NCI-H345 treated with DMSO at 0.1 percent for 48 hours (cell line): ENCODE measurements at regions not wholly inside any gene's neighbourhood (a gene's known extent, or its start where the extent isn't known, plus 50 kb on each side); places are given as distances from the start of the nearest gene placed in this dataset.
"Not testable (repeated sequence)": the region's sequence is repeated elsewhere in the genome, so short reads cannot be mapped to it uniquely, and the experiment has no call there.

Experiments
- DNase-seq: peaks from one replicate; lab custom pipeline; 2025; ENCODE audit not compliant: unreplicated experiment; lab: John Stamatoyannopoulos, UW

DNA sequence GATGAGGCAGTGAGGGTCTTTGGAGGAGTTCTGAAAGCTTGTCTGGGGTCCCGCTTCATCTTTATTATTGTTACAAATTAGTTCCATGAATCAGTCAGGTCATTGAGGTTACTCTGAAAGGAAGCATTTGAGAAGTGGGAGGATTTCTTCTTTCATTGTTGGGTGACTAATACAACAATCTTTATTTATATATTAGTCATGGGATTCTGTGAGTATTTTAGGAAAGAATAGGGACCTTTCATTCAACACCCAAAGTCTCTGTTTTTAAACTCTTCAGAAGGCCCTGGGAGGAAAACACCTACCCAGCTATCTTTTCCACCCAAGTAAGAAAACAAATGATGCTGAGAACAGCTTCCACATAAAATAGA lies 98.3 kb downstream of the SOD2 start:
- DNase-seq, result no peak

DNA sequence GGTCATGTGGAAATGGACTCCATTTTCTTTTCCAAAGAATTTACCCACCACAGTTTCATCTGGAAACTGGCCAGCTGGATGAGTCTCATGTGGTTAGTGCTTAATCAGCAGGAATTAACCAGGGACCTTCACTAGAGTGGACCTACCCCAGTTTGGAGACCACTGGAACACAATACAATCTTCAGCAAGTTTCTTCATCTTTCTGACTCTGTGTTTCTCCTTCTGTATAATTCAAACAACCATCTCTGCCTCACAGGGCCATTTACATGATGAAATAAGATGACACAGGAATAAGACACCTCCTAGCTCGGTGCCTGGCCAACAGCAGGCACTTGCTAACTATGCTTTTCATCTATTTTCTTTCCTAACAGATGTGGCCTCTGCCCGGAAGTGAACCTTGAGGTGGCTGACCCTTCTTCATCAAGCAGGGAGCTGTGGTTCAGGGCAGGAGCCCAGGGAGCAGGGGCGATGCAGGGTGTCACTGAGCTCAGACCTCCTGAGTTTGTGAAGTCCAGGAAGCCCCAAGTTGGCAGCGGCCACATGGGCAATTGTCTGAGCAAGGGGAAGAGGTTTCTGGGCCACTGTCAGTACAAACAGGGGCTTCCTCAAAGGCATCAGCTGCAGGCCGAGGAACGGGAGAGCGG lies 98.8 kb downstream of the SOD2 start:
- no peak for DNase-seq

GRCh38 chr6:159590835-159591234 lies 102.2 kb downstream of the SOD2 start:
- no peak for DNase-seq

DNA sequence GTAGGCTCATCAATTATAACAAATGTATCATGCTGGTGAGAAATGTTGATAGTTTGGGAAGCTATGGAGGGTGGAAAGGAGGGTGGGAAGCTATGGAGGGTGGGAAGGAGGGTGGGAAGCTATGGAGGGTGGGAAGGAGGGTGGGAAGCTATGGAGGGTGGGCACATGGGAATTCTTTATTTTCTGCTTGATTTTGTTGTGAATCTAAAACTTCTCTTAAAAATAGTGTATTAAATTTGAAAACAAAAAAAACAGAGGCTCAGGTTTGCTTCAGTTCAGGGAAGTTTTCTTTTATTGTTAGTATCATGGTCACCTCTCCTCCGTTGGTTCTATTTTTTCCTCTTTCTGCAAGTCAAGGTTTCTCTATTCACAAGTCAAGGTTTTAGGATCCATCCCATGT lies 106.4 kb downstream of the SOD2 start:
- no peak for DNase-seq

DNA sequence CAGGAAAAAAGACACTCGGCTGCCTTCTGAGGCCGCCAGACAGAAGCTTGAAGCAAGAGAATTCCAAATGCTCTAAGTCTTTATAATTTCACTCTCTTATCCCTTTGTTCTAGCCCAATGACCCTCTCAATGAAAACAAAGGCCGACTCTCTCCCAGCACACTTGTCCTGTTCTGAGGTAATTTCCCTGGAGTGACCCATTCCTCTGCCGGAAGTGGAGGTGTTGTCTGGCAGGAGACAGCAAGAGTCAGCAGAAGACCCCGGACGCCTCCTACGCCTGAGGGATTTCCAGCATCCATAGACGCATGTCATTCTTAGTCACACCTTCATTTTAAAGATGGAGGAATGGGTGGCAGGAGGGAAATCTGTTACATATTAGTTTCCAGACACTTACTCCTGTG lies 110.3 kb downstream of the SOD2 start:
- no peak for DNase-seq

GRCh38 chr6:159578629-159579028 lies 114.4 kb downstream of the SOD2 start:
- DNase-seq, result no peak

DNA sequence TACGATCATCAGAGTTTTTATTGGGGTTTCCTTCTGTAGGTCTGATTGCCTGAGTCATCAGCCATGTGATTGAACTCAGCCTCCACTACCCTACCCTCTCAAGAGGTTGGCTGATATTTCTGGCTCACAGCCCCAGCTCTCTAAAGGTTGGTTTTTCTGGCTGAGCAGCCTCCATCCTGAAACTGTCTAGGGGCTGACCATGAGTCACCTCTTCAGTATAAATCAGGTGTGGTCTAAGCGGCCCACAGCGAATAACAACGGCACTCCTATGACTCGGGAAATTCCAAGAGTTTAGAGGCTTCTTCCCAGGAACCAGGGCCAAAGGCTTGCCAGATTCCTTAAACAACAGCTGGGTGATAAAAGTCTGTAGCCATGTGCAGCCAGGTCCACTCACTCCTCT lies 115.5 kb downstream of the SOD2 start:
- DNase-seq, result no peak

- no peak for DNase-seq
Observed at GRCh38 chr6:159572439-159573110, 120.5 kb downstream of the SOD2 start.

GRCh38 chr6:159565181-159565710 lies 127.8 kb downstream of the SOD2 start:
- no peak for DNase-seq

GRCh38 chr6:159564456-159564855 lies 128.6 kb downstream of the SOD2 start:
- DNase-seq, result no peak

DNA sequence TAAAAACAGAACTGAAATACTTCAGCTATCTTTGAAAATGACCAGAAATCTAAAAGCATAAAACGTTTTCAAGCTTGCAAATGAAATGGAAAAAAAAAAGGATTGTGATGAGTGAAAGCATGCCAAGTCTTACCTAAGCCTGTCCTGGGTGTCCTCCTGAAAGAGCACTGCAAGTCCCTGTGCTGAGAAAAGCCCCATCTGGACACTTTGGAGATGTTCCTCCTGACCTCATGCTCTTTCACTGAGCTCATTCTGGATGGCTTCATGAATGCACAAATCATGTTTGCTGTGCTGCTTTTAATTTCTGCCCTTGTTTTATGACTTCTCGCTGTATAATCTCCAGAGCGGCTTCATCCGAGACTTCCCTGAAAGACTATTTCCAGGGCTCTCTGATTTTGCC lies 136.0 kb downstream of the SOD2 start:
- DNase-seq, result no peak

- DNase-seq, result no peak
Observed at GRCh38 chr6:159555082-159555875, 137.8 kb downstream of the SOD2 start.

- no peak for DNase-seq
Observed at GRCh38 chr6:159541296-159541695, 151.7 kb downstream of the SOD2 start.

- no peak for DNase-seq
Observed at GRCh38 chr6:159540883-159541282, 152.2 kb downstream of the SOD2 start.

DNA sequence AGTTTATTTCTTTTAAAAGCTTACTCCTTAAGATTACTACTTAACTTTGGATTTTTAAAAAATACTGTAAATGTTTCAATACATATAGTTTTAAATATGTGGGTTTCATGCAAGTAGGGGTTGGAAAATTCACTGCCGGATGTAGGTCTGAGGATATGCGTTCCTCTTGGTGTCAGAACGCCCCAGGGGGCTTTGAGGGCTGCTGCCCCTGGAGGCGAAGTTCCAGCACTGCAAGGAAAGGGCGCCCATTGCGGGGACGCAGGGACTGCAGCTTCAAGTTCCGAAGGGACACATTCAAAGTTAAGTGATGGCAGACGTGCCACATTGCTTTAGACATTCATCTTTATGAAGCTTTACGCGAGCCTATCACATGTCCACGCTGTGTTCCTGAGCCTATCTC lies 152.9 kb downstream of the SOD2 start:
- no peak for DNase-seq

DNA sequence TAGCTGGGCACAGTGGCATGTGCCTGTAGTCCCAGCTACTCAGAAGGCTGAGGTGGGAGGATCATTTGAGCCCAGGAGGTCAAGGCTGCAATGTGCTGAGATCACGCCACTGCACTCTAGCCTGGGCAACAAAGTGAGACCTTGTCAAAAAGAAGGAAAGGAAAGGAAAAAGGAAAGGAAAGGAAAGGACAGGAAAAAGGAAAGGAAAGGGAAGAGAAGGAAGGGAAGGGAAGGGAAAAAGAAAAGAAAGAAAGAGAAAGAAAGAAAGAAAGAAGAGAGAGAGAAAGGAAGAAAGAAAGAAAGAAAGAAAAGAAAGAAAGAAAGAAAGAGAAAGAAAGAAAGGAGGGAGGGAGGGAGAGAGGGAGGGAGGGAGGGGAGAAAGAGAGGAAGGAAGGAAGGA lies 155.0 kb downstream of the SOD2 start:
- DNase-seq, result not testable (repeated sequence)

DNA sequence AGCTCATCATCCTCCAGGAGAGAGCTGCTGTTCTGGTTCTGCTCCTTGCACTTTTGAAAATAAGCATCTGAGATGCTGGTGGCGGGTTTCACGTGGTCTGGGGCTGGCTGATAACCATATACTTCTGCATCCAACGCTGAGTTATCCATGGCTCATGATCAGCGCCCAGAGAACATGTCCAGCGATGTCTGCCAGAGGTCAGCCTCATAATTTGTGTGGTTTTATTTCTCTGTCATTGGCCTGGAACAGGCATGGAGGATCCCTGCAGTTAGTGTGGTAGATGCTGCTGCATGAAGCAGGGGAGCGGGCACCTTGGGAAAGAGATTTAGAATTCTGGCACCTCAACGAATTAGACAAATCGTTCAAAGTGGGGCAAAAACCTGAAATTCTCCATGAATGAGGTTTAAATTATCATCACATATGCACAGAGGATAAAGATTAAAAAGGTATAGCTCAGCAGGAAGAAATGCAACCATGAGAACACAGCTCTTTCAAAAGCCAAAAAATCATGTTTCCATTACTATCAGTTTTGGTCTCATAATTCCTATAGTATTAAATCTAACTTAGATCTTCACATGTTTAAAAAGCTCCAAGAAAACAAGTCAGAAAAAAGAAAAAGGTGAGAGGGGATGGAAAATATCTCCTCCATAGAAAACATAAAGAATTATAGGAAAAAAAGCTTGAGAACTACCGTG lies 157.2 kb downstream of the SOD2 start:
- DNase-seq, result no peak

GRCh38 chr6:159533568-159533967 lies 159.5 kb downstream of the SOD2 start:
- DNase-seq, result no peak

DNA sequence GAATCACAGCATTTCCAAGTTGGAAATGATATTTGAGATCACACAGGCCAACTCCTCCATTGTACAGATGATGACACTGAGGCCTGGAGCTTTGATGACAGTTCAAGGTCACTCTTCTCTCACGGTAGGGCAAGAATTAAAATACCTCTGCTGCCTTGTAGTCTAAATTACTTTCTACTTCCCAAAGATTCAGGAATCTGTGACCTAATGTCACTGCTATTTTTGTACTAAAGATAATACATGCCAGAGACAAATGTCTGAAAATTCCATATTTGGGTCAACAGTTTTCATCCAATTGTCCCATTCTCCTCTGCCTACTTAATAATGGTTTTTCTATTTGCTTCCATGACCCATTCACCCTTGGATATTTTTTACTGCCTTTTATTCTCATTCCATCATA lies 160.0 kb downstream of the SOD2 start:
- no peak for DNase-seq

- DNase-seq, result no peak
Observed at GRCh38 chr6:159532155-159532554, 160.9 kb downstream of the SOD2 start.

DNA sequence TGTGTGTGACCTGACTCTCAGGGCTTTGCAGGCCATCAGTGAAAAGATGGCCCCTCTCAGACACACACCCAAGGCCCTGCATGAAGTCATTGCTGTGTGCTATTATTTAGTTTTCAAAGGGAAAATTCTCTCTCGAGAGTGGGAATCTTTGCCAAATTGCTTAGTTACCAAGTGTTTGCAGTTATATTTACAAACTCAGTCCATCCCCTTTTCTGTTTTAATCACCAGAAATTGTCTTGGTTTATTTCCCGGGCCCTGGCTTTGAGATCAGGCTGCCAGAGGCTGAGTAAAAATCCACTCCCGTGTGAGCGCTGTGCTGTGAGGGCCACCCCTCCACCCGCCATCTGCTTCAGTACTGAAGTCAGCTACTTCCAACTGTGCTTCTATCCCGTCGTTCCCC lies 163.1 kb downstream of the SOD2 start:
- DNase-seq, result no peak
